Uterus (tissue), 3 donors: ENCODE measurements at regions not wholly inside any gene's neighbourhood (a gene's known extent, or its start where the extent isn't known, plus 50 kb on each side); places are given as distances from the start of the nearest gene placed in this dataset.

Experiments
- DNase-seq, 2 donors: peaks; one replicate each; pipeline ENCODE4 v3.0.0-alpha.2; 2019 to 2020
- H3K27ac ChIP-seq, 2 donors: fragments of 200-600 bp; sonication (generic); 1 replicate in 1 of 2; 2 replicates in 1 of 2; pipeline ENCODE4 v1.5.1; 2016 to 2018
- H3K27me3 ChIP-seq, 2 donors: fragments of 200-600 bp; sonication (generic); one replicate each; pipeline ENCODE4 v1.5.1; 2018 to 2019; ENCODE audit warnings: control low read depth in 1 of 2
- H3K36me3 ChIP-seq, 2 donors: fragments of 200-600 bp; sonication (generic); one replicate each; pipeline ENCODE4 v1.5.1; 2019; ENCODE audit warnings: control low read depth in 1 of 2
- H3K4me1 ChIP-seq, 2 donors: fragments of 200-600 bp; sonication (generic); one replicate each; pipeline ENCODE4 v1.5.1; 2018 to 2019; ENCODE audit warnings: control low read depth in 1 of 2
- H3K4me3 ChIP-seq, 2 donors: fragments of 200-600 bp; sonication (generic); 1 replicate in 1 of 2; 2 replicates in 1 of 2; pipeline ENCODE4 v1.5.1; 2018 to 2019; ENCODE audit warnings: mild to moderate bottlenecking in 1 of 2
- H3K9me3 ChIP-seq, 2 donors: fragments of 200-600 bp; sonication (generic); one replicate each; pipeline ENCODE4 v1.5.1; 2019; ENCODE audit warnings: control low read depth in 1 of 2
- POLR2A ChIP-seq, 2 donors: fragments of 450-650 bp; IDR thresholded peaks; one replicate each; pipeline ENCODE4 v1.6.1; 2016; ENCODE audit warnings: antibody characterized with exemption in 2 of 2, mild to moderate bottlenecking in 1 of 2, moderate library complexity in 1 of 2
- intact Hi-C: fragments of 100-400 bp; cut with DNase I; formaldehyde crosslinking; loops from one replicate; pipeline ENCODE4 v1.15.1; 2023; ENCODE audit warnings: low total_unique reads
- TF ChIP-seq, protein P1 (sequence below), 4 experiments: fragments of 200-600 bp in 2 of 4; fragments of 450-650 bp in 2 of 4; sonication (generic) in 2 of 4; IDR thresholded peaks; one replicate each; pipeline ENCODE4 v1.5.1; 2016 to 2019; ENCODE audit warnings: antibody characterized with exemption in 4 of 4, mild to moderate bottlenecking in 2 of 4, moderate library complexity in 1 of 4
- donor health status: DM: yes; HTN: yes; CAD: no.

DNA sequence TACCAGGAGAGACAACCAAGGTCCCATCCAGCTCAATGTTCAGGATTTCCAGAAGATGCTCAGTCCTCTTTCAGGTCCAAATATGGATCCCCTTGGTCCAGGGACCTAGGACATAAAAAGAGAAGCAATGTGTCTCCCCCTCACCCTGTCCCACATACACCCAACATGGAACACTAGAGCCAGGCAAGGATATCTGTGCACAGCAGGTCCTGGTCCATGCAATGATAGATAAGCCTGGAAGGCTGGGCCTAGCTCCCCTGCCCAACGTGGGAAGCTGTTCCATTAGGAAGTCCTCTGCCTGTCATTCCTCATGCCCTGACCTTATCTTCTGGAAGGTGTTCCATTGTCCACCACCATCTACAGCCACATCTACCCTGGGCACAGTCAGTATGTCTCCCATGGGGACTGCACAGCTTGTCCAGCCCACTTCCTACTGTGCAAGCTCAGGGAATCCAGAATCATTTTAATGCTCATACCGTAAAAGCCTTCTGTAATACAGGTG, 1434.8 kb downstream of the TBC1D22A start:
- H3K27ac ChIP-seq: no peak overlapping the region
- intact Hi-C loops: no loop called here
- TF ChIP-seq, protein P1, sequence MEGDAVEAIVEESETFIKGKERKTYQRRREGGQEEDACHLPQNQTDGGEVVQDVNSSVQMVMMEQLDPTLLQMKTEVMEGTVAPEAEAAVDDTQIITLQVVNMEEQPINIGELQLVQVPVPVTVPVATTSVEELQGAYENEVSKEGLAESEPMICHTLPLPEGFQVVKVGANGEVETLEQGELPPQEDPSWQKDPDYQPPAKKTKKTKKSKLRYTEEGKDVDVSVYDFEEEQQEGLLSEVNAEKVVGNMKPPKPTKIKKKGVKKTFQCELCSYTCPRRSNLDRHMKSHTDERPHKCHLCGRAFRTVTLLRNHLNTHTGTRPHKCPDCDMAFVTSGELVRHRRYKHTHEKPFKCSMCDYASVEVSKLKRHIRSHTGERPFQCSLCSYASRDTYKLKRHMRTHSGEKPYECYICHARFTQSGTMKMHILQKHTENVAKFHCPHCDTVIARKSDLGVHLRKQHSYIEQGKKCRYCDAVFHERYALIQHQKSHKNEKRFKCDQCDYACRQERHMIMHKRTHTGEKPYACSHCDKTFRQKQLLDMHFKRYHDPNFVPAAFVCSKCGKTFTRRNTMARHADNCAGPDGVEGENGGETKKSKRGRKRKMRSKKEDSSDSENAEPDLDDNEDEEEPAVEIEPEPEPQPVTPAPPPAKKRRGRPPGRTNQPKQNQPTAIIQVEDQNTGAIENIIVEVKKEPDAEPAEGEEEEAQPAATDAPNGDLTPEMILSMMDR (IDR thresholded peaks at IDR 0.05): no peak
- H3K27me3 ChIP-seq: no peaks in the 10 kb centered on the region
- H3K4me1 ChIP-seq: no peaks in the 10 kb centered on the region
- H3K4me3 ChIP-seq: no peak overlapping the region
- no peak for DNase-seq
- no peaks in the 10 kb centered on the region for H3K36me3 ChIP-seq
- H3K9me3 ChIP-seq: no peaks in the 10 kb centered on the region

DNA sequence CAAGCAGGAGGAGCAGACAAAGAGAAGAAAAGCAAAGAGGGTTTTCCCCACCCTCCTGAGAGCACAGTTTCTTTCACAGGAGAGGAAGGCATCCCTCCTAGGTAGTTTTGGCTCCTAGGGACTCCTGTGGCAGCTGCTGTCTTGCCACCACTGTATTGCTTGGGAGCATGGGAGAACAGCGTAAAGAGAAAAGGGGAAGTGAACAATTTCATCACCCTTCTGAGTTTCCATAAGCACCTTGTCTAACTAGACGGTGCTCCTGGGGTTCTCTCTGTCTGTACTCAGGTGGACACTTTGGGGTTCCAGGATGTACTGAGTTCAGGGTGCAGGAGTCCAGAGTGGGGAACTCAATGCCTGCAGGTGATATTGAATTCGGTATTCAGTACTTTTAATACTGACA, 1430.5 kb downstream of the TBC1D22A start:
- Histone ChIP-seq H3K9me3 (peaks cover 0 to 8% of the 10 kb centered on the region in 2 donors), H3K36me3 (no peaks in the 10 kb centered on the region), H3K4me1 (no peaks in the 10 kb centered on the region), H3K27me3 (no peaks in the 10 kb centered on the region), H3K27ac (no peak overlapping the region), H3K4me3 (no peak overlapping the region)
- no peak for DNase-seq
- TF ChIP-seq, protein P1 (IDR thresholded peaks at IDR 0.05): no peak
- no peak for TF ChIP-seq POLR2A (IDR thresholded peaks at IDR 0.05)
- intact Hi-C loops: no loop called here

DNA sequence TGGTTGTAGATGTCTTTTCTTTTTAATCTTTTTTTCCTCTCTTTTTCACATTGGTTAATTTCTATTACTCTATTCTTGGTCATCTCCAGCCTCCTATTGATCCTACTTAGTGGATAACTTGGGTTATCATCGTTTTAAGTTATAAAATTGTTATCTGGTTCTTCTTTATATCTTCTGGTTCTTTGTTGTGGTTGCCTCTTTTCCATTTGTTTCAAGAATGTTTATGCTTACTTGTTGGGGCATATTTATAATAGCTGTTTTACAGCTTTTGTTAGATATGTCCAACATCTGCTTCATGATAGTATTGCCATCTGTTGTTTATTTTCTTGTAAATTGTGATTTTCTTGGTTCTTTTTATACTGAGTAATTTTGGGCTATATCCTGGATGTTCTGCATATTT, 1429.6 kb downstream of the TBC1D22A start:
- TF ChIP-seq, protein P1 (IDR thresholded peaks at IDR 0.05): no peak
- TF ChIP-seq POLR2A (IDR thresholded peaks at IDR 0.05): no peak
- intact Hi-C loops: no loop called here
- no peak overlapping the region for H3K4me3 ChIP-seq
- no peak for DNase-seq
- no peaks in the 10 kb centered on the region for H3K36me3 ChIP-seq
- H3K27ac ChIP-seq: no peak overlapping the region
- no peaks in the 10 kb centered on the region for H3K27me3 ChIP-seq
- peaks cover 0 to 8% of the 10 kb centered on the region in 2 donors for H3K9me3 ChIP-seq
- no peaks in the 10 kb centered on the region for H3K4me1 ChIP-seq

DNA sequence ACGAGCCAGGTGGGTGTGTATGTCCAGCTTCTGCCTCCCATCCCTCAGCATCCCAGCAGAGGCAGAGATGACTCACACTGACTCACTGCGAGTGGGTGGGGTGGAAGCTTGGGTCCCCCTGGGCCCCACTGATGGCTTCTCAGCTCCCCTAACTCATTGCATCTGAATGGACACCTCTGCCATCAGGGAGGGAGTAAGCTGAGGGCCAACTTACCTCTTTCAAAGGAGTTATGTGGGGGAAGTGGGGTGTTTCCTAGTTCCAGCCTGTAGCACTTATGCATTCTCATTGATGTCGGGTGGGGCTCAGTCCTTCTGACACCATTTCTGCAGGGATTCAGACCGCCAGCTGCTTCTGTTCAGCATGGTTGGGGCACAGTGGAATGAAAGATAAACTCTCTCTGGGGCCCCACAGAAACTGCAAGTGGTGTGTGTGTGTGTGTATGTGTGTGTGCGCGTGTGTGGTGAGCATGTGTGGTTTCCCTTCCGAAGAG, 1425.8 kb downstream of the TBC1D22A start:
- Histone ChIP-seq H3K36me3 (no peaks in the 10 kb centered on the region), H3K4me1 (peaks cover 0 to 5% of the 10 kb centered on the region in 2 donors), H3K9me3 (peaks cover 0 to 8% of the 10 kb centered on the region in 2 donors), H3K27me3 (no peaks in the 10 kb centered on the region), H3K27ac (no peak overlapping the region), H3K4me3 (no peak overlapping the region)
- intact Hi-C loops: no loop called here
- TF ChIP-seq, protein P1 (IDR thresholded peaks at IDR 0.05): no peak
- TF ChIP-seq POLR2A (IDR thresholded peaks at IDR 0.05): no peak
- no peak for DNase-seq

DNA sequence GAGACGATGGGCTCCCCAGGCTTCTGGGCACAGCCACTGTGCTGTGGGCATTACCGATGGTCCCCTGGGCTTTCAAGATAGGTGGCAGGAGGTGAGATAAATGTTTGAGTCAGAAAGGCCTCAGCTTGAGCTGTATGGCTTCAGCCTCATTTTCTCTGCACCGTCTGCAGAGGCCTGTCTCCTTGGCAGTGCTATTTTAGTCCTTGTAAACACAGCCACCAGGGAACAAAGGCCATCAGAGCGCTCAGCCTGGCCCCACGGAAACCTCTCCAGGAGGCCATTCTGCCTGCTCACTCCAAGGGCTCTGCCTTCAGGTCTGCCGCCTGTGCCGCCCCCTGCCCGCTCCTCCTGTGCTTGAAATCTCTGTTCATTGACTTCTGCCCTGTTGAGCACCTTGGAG, 1424.9 kb downstream of the TBC1D22A start:
- intact Hi-C loops: no loop called here
- no peak for DNase-seq
- H3K4me1 ChIP-seq: peaks cover 0 to 5% of the 10 kb centered on the region in 2 donors

More for the DNA sequence above, 1424.9 kb downstream of the TBC1D22A start:
- no peak for TF ChIP-seq POLR2A (IDR thresholded peaks at IDR 0.05)
- Histone ChIP-seq H3K27me3 (no peaks in the 10 kb centered on the region), H3K36me3 (no peaks in the 10 kb centered on the region), H3K4me3 (no peak overlapping the region), H3K9me3 (peaks cover 0 to 8% of the 10 kb centered on the region in 2 donors), H3K27ac (peak overlapping the region in 1 of 2 donors; percentile 37)
